HCT116 (cell line): ENCODE measurements at regions not wholly inside any gene's neighbourhood (a gene's known extent, or its start where the extent isn't known, plus 50 kb on each side); places are given as distances from the start of the nearest gene placed in this dataset.

ENCODE experiments used
- EZH2 ChIP-seq: fragments of 200-600 bp; sonication (generic); IDR thresholded peaks from 2 replicates; pipeline ENCODE4 v1.6.1; 2017; ENCODE audit warnings: antibody characterized with exemption, mixed run types
- POLR2AphosphoS5 ChIP-seq: IDR thresholded peaks from 2 replicates; pipeline ENCODE4 v1.6.1; 2011; ENCODE audit warnings: mild to moderate bottlenecking, low read depth, low read length, moderate library complexity
- SRF ChIP-seq: IDR thresholded peaks from 2 replicates; pipeline ENCODE4 v1.6.1; 2012; ENCODE audit warnings: low read depth
- YY1 ChIP-seq: IDR thresholded peaks from 2 replicates; pipeline ENCODE4 v1.6.1; 2011; ENCODE audit warnings: low read length, low read depth, moderate library complexity, mild to moderate bottlenecking; ENCODE audit not compliant: insufficient replicate concordance; ENCODE audit errors: extremely low read depth
- TF ChIP-seq, protein P1 (sequence below): IDR thresholded peaks from 2 replicates; pipeline ENCODE4 v1.6.1; 2011; ENCODE audit warnings: mild to moderate bottlenecking, low read length, moderate library complexity; ENCODE audit not compliant: insufficient replicate concordance; ENCODE audit errors: extremely low read depth
- TF ChIP-seq, protein P2 (sequence below): IDR thresholded peaks from 2 replicates; pipeline ENCODE4 v1.6.1; 2012
- TF ChIP-seq, protein P3 (sequence below), 3 experiments: fragments of 200-600 bp in 1 of 3; sonication (generic) in 1 of 3; IDR thresholded peaks in 2 of 3; conservative IDR thresholded peaks in 1 of 3; 2 replicates each; pipeline ENCODE4 v1.5.1; 2012 to 2017; ENCODE audit warnings: low read depth in 2 of 3, low read length in 2 of 3, antibody characterized with exemption in 1 of 3, borderline replicate concordance in 1 of 3, control low read depth in 1 of 3, mild to moderate bottlenecking in 1 of 3, mixed read lengths in 1 of 3, mixed run types in 1 of 3, moderate library complexity in 1 of 3; ENCODE audit not compliant: insufficient read depth in 1 of 3
- TF ChIP-seq, protein P4 (sequence below): IDR thresholded peaks from 2 replicates; pipeline ENCODE4 v1.6.1; 2012; ENCODE audit warnings: low read depth

DNA sequence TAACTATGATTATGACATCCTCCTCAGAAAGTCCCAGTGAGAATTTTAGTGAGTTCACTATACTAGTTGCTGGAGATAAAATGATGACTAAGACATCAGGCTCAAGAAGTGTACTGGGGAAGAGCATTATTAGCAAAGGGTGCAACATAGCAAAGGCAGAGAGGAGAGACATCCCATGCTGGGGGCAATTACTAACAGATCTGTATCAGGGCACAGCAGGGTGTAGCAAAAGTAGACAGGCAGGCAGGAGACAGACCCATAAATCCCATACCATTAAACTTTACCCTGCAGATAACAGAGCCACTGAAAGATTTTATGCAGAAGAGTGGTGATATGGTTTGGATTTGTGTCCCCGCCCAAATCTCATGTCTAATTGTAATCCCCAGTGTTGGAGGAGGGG, 161.7 kb downstream of the SP3 start:
- TF ChIP-seq, protein P1, sequence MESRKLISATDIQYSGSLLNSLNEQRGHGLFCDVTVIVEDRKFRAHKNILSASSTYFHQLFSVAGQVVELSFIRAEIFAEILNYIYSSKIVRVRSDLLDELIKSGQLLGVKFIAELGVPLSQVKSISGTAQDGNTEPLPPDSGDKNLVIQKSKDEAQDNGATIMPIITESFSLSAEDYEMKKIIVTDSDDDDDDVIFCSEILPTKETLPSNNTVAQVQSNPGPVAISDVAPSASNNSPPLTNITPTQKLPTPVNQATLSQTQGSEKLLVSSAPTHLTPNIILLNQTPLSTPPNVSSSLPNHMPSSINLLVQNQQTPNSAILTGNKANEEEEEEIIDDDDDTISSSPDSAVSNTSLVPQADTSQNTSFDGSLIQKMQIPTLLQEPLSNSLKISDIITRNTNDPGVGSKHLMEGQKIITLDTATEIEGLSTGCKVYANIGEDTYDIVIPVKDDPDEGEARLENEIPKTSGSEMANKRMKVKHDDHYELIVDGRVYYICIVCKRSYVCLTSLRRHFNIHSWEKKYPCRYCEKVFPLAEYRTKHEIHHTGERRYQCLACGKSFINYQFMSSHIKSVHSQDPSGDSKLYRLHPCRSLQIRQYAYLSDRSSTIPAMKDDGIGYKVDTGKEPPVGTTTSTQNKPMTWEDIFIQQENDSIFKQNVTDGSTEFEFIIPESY, result no peak
- TF ChIP-seq, protein P2, sequence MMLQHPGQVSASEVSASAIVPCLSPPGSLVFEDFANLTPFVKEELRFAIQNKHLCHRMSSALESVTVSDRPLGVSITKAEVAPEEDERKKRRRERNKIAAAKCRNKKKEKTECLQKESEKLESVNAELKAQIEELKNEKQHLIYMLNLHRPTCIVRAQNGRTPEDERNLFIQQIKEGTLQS, result no peak
- TF ChIP-seq POLR2AphosphoS5, result no peak
- TF ChIP-seq, protein P3, sequence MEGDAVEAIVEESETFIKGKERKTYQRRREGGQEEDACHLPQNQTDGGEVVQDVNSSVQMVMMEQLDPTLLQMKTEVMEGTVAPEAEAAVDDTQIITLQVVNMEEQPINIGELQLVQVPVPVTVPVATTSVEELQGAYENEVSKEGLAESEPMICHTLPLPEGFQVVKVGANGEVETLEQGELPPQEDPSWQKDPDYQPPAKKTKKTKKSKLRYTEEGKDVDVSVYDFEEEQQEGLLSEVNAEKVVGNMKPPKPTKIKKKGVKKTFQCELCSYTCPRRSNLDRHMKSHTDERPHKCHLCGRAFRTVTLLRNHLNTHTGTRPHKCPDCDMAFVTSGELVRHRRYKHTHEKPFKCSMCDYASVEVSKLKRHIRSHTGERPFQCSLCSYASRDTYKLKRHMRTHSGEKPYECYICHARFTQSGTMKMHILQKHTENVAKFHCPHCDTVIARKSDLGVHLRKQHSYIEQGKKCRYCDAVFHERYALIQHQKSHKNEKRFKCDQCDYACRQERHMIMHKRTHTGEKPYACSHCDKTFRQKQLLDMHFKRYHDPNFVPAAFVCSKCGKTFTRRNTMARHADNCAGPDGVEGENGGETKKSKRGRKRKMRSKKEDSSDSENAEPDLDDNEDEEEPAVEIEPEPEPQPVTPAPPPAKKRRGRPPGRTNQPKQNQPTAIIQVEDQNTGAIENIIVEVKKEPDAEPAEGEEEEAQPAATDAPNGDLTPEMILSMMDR (IDR thresholded peaks at IDR 0.05 in 2 of 3, conservative IDR thresholded peaks at IDR 0.05 in 1 of 3; ENCODE audit: borderline replicate concordance in 1 of 3, insufficient read depth in 1 of 3, low read depth in 2 of 3, low read length in 2 of 3), result no peak
- no peak for TF ChIP-seq YY1
- TF ChIP-seq, protein P4, sequence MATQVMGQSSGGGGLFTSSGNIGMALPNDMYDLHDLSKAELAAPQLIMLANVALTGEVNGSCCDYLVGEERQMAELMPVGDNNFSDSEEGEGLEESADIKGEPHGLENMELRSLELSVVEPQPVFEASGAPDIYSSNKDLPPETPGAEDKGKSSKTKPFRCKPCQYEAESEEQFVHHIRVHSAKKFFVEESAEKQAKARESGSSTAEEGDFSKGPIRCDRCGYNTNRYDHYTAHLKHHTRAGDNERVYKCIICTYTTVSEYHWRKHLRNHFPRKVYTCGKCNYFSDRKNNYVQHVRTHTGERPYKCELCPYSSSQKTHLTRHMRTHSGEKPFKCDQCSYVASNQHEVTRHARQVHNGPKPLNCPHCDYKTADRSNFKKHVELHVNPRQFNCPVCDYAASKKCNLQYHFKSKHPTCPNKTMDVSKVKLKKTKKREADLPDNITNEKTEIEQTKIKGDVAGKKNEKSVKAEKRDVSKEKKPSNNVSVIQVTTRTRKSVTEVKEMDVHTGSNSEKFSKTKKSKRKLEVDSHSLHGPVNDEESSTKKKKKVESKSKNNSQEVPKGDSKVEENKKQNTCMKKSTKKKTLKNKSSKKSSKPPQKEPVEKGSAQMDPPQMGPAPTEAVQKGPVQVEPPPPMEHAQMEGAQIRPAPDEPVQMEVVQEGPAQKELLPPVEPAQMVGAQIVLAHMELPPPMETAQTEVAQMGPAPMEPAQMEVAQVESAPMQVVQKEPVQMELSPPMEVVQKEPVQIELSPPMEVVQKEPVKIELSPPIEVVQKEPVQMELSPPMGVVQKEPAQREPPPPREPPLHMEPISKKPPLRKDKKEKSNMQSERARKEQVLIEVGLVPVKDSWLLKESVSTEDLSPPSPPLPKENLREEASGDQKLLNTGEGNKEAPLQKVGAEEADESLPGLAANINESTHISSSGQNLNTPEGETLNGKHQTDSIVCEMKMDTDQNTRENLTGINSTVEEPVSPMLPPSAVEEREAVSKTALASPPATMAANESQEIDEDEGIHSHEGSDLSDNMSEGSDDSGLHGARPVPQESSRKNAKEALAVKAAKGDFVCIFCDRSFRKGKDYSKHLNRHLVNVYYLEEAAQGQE, result no peak
- TF ChIP-seq EZH2, result no peak
- no peak for TF ChIP-seq SRF
